ENCODE measurements at regions not wholly inside any gene's neighbourhood (a gene's known extent, or its start where the extent isn't known, plus 50 kb on each side); places are given as distances from the start of the nearest gene placed in this dataset. TPM values are rescaled to one million over a fixed set of nuclear protein-coding genes. Genes with fewer than 3 reads are reported as not detected.

GRCh38 chr2:184532551-184532950 is 65.8 kb upstream of the ZNF804A start:
- no peaks in the 10 kb centered on the region for H3K27me3 Mint-ChIP-seq
- DNase-seq (ENCODE audit: extremely low spot score, unreplicated experiment), result no peak
- H3K27ac Mint-ChIP-seq, result no peak overlapping the region
- H3K9me3 Mint-ChIP-seq, result no peaks in the 10 kb centered on the region
- no peaks in the 10 kb centered on the region for H3K36me3 Mint-ChIP-seq
- H3K4me3 Mint-ChIP-seq, result no peak overlapping the region
- no peaks in the 10 kb centered on the region for H3K4me1 Mint-ChIP-seq (ENCODE audit: unreplicated experiment)
- TF ChIP-seq CTCF (conservative IDR thresholded peaks at IDR 0.05), result no peak

GRCh38 chr2:184534986-184535385 is 63.3 kb upstream of the ZNF804A start:
- H3K27ac Mint-ChIP-seq, result no peak overlapping the region
- H3K4me3 Mint-ChIP-seq, result no peak overlapping the region
- H3K27me3 Mint-ChIP-seq, result no peaks in the 10 kb centered on the region
- DNase-seq (ENCODE audit: extremely low spot score, unreplicated experiment), result no peak
- no peaks in the 10 kb centered on the region for H3K36me3 Mint-ChIP-seq
- H3K9me3 Mint-ChIP-seq, result no peaks in the 10 kb centered on the region
- no peaks in the 10 kb centered on the region for H3K4me1 Mint-ChIP-seq (ENCODE audit: unreplicated experiment)
- TF ChIP-seq CTCF (conservative IDR thresholded peaks at IDR 0.05), result no peak

GRCh38 chr2:184540246-184540789 is 58.0 kb upstream of the ZNF804A start:
- H3K36me3 Mint-ChIP-seq, result no peaks in the 10 kb centered on the region
- H3K4me3 Mint-ChIP-seq, result no peak overlapping the region
- H3K27me3 Mint-ChIP-seq, result no peaks in the 10 kb centered on the region
- H3K9me3 Mint-ChIP-seq, result no peaks in the 10 kb centered on the region
- DNase-seq (ENCODE audit: extremely low spot score, unreplicated experiment), result no peak
- H3K4me1 Mint-ChIP-seq (ENCODE audit: unreplicated experiment), result no peaks in the 10 kb centered on the region
- no peak for TF ChIP-seq CTCF (conservative IDR thresholded peaks at IDR 0.05)
- no peak overlapping the region for H3K27ac Mint-ChIP-seq

GRCh38 chr2:184541591-184541990 is 56.7 kb upstream of the ZNF804A start:
- no peak overlapping the region for H3K4me3 Mint-ChIP-seq

GRCh38 chr2:184543832-184544231 is 54.5 kb upstream of the ZNF804A start:
- no peak for DNase-seq (ENCODE audit: extremely low spot score, unreplicated experiment)
- Mint-ChIP-seq H3K27ac (no peak overlapping the region), H3K4me1 (ENCODE audit: unreplicated experiment) (no peaks in the 10 kb centered on the region), H3K4me3 (no peak overlapping the region), H3K36me3 (no peaks in the 10 kb centered on the region), H3K27me3 (no peaks in the 10 kb centered on the region), H3K9me3 (no peaks in the 10 kb centered on the region)
- no peak for TF ChIP-seq CTCF (conservative IDR thresholded peaks at IDR 0.05)

More at GRCh38 chr2:184541591-184541990, 56.7 kb upstream of the ZNF804A start:
- Mint-ChIP-seq H3K9me3 (no peaks in the 10 kb centered on the region), H3K4me1 (ENCODE audit: unreplicated experiment) (no peaks in the 10 kb centered on the region), H3K27ac (no peak overlapping the region), H3K27me3 (no peaks in the 10 kb centered on the region), H3K36me3 (no peaks in the 10 kb centered on the region)
- no peak for TF ChIP-seq CTCF (conservative IDR thresholded peaks at IDR 0.05)
- DNase-seq (ENCODE audit: extremely low spot score, unreplicated experiment), result no peak

Small RNA genes lying in the stretch of these regions (microRNA-seq; reads per million reads assigned to microRNA genes)
- not detected for gene MIR548AE1

Data from type B pancreatic cell (in vitro differentiated cells).